HCT116 (cell line): ENCODE measurements at regions not wholly inside any gene's neighbourhood (a gene's known extent, or its start where the extent isn't known, plus 50 kb on each side); places are given as distances from the start of the nearest gene placed in this dataset.

ENCODE experiments used
- ATAC-seq: fragments of 200-7000 bp; cut with Tn5 transposase; 2 replicates; pipeline ENCODE4 v1.9.1; 2020; ENCODE audit warnings: mild to moderate bottlenecking, moderate library complexity
- BruUV-seq: library from RNA; stranded (reverse); fragments of 400-500 nt; replicated peaks from 2 replicates; lab custom pipeline; 2021; lab: Mats Ljungman, UMichigan
- CTCF ChIA-PET: fragments of 300-600 bp; sonication (Branson Sonifier 250); formaldehyde crosslinking; loops from one replicate; lab custom pipeline; 2021; ENCODE audit warnings: antibody characterized with exemption; lab: Charles Lee
- POLR2A ChIA-PET: fragments of 300-600, 350-600 bp; sonication (Branson Sonifier 250); formaldehyde crosslinking; loops from one replicate; lab custom pipeline; 2021; ENCODE audit warnings: antibody characterized with exemption; lab: Charles Lee
- RAD21 ChIA-PET, 2 experiments: fragments of 300-600 bp; sonication (Branson Sonifier 250); formaldehyde crosslinking; loops; one replicate each; lab custom pipeline; 2023; ENCODE audit warnings: low total read pairs in 2 of 2; ENCODE audit not compliant: uncharacterized antibody in 2 of 2, unreplicated experiment in 2 of 2, low non-redundant PET in 1 of 2; lab: Charles Lee
- DNase-seq: peaks from one replicate; pipeline ENCODE4 v3.0.0-alpha.2; 2010; ENCODE audit warnings: low read depth, low spot score
- H2AFZ ChIP-seq: fragments of 200-600 bp; shearing (Covaris generic), sonication (generic); 2 replicates; pipeline ENCODE4 v1.6.1; 2017; ENCODE audit warnings: low read depth, mixed run types, mixed read lengths, antibody characterized with exemption, low read length; ENCODE audit not compliant: poor library complexity, severe bottlenecking
- H3K27ac ChIP-seq: 2 replicates; pipeline ENCODE4 v1.5.1; 2012; ENCODE audit warnings: low read depth, low read length
- H3K27me3 ChIP-seq: fragments of 200-600 bp; sonication (generic); 2 replicates; pipeline ENCODE4 v1.6.1; 2016; ENCODE audit warnings: mixed run types, low read length, mixed read lengths; ENCODE audit not compliant: insufficient read depth
- H3K36me3 ChIP-seq, 2 experiments: fragments of 200-500 bp in 1 of 2; fragments of 200-600 bp in 1 of 2; sonication (Bioruptor generic) in 1 of 2; sonication (generic) in 1 of 2; 2 replicates each; pipeline versions ENCODE4 v1.5.1 to v1.6.1; 2014 to 2016; ENCODE audit warnings: low read length in 2 of 2, inconsistent platforms in 1 of 2, mixed read lengths in 1 of 2, mixed run types in 1 of 2; ENCODE audit not compliant: insufficient read depth in 2 of 2, control insufficient read depth in 1 of 2
- H3K4me1 ChIP-seq, 2 experiments: fragments of 200-600 bp in 1 of 2; sonication (generic) in 1 of 2; 2 replicates each; pipeline versions ENCODE4 v1.5.1 to v1.6.1; 2012 to 2017; ENCODE audit warnings: low read length in 2 of 2, inconsistent platforms in 1 of 2, mild to moderate bottlenecking in 1 of 2, mixed read lengths in 1 of 2, mixed run types in 1 of 2, moderate library complexity in 1 of 2; ENCODE audit not compliant: insufficient read depth in 2 of 2, control insufficient read depth in 1 of 2
- H3K4me2 ChIP-seq: fragments of 200-600 bp; sonication (generic); 2 replicates; pipeline ENCODE4 v1.6.1; 2017; ENCODE audit warnings: mixed run types, low read length, mixed read lengths
- H3K4me3 ChIP-seq, 2 experiments: fragments of 200-600 bp in 1 of 2; sonication (generic) in 1 of 2; replicated peaks in 1 of 2; 2 replicates each; pipeline ENCODE4 v1.5.1; 2011 to 2016; ENCODE audit warnings: low read length in 2 of 2, control low read depth in 1 of 2, low read depth in 1 of 2, mild to moderate bottlenecking in 1 of 2, mixed read lengths in 1 of 2, mixed run types in 1 of 2
- H3K79me2 ChIP-seq: fragments of 200-600 bp; sonication (generic); 2 replicates; pipeline ENCODE4 v1.6.1; 2017; ENCODE audit warnings: mild to moderate bottlenecking, mixed run types, low read length, moderate library complexity, mixed read lengths; ENCODE audit not compliant: insufficient read depth
- H3K9ac ChIP-seq: fragments of 200-600 bp; sonication (generic); 2 replicates; pipeline ENCODE4 v1.6.1; 2016; ENCODE audit warnings: low read length, mixed read lengths
- H3K9me2 ChIP-seq: fragments of 200-600 bp; sonication (generic), shearing (Covaris generic); 2 replicates; pipeline ENCODE4 v1.6.1; 2017; ENCODE audit warnings: mixed run types, mild to moderate bottlenecking, moderate library complexity; ENCODE audit not compliant: insufficient read depth
- H3K9me3 ChIP-seq, 2 experiments: fragments of 200-500 bp in 1 of 2; fragments of 200-600 bp in 1 of 2; sonication (Bioruptor generic) in 1 of 2; sonication (generic) in 1 of 2; 2 replicates each; pipeline ENCODE4 v1.6.1; 2014 to 2017; ENCODE audit warnings: low read length in 2 of 2, mixed read lengths in 2 of 2, inconsistent platforms in 1 of 2, low read depth in 1 of 2, mild to moderate bottlenecking in 1 of 2, mixed run types in 1 of 2, moderate library complexity in 1 of 2; ENCODE audit not compliant: control insufficient read depth in 1 of 2, insufficient read depth in 1 of 2
- H4K20me1 ChIP-seq: fragments of 200-600 bp; sonication (generic), shearing (Covaris generic); 2 replicates; pipeline ENCODE4 v1.6.1; 2017; ENCODE audit warnings: mixed run types, mild to moderate bottlenecking, moderate library complexity; ENCODE audit not compliant: insufficient read depth
- CEBPB ChIP-seq: IDR thresholded peaks from 2 replicates; pipeline ENCODE4 v1.6.1; 2012; ENCODE audit warnings: low read depth
- MAX ChIP-seq: IDR thresholded peaks from 2 replicates; pipeline ENCODE4 v1.6.1; 2012
- POLR2A ChIP-seq: IDR thresholded peaks from 2 replicates; pipeline ENCODE4 v1.7.0; 2011; ENCODE audit warnings: borderline replicate concordance; ENCODE audit not compliant: insufficient read depth, insufficient read length; ENCODE audit errors: extremely low read depth
- SIN3A ChIP-seq: IDR thresholded peaks from 2 replicates; pipeline ENCODE4 v1.6.1; 2012; ENCODE audit warnings: low read depth
- SRF ChIP-seq: IDR thresholded peaks from 2 replicates; pipeline ENCODE4 v1.6.1; 2012; ENCODE audit warnings: low read depth
- YY1 ChIP-seq: IDR thresholded peaks from 2 replicates; pipeline ENCODE4 v1.6.1; 2011; ENCODE audit warnings: low read length, low read depth, moderate library complexity, mild to moderate bottlenecking; ENCODE audit not compliant: insufficient replicate concordance; ENCODE audit errors: extremely low read depth
- ZFX ChIP-seq: fragments of 450-650 bp; IDR thresholded peaks from 2 replicates; pipeline ENCODE4 v1.6.1; 2017
- intact Hi-C: fragments of 100-400 bp; cut with micrococcal nuclease; formaldehyde crosslinking; loops from 2 replicates; pipeline ENCODE4 v1.10.0; 2022

- H2AFZ ChIP-seq: no peak overlapping the region
- POLR2A ChIA-PET: no interaction called here
- no peak for DNase-seq
- no peak for ATAC-seq
- no peaks in the 10 kb centered on the region for H3K27me3 ChIP-seq
- H3K4me3 ChIP-seq: no peak overlapping the region
- no peaks in the 10 kb centered on the region; a peak in 1 of 4 replicates for H3K9me3 ChIP-seq
- RAD21 ChIA-PET: no interaction called here
- no TSS peak for BruUV-seq
- CTCF ChIA-PET: no interaction called here
- no peaks in the 10 kb centered on the region for H4K20me1 ChIP-seq
- no peaks in the 10 kb centered on the region for H3K36me3 ChIP-seq
- H3K4me2 ChIP-seq: no peak overlapping the region
- intact Hi-C loops: no loop called here
- H3K27ac ChIP-seq: no peak overlapping the region
- H3K79me2 ChIP-seq: no peaks in the 10 kb centered on the region
- no peaks in the 10 kb centered on the region for H3K4me1 ChIP-seq
- no peaks in the 10 kb centered on the region for H3K9me2 ChIP-seq
- no peak for TF ChIP-seq POLR2A
- no peak for TF ChIP-seq CEBPB
- TF ChIP-seq ZFX: no peak
- TF ChIP-seq SIN3A: no peak
- TF ChIP-seq YY1: no peak
- TF ChIP-seq SRF: no peak
- no peak overlapping the region for H3K9ac ChIP-seq
Measured at GRCh38 chr7:51501620-51502019, 185.0 kb upstream of the COBL start.

- Histone ChIP-seq H2AFZ (no peak overlapping the region), H3K79me2 (no peaks in the 10 kb centered on the region), H3K4me2 (no peak overlapping the region), H4K20me1 (no peaks in the 10 kb centered on the region), H3K9me2 (no peaks in the 10 kb centered on the region), H3K27me3 (peaks cover 21% of the 10 kb centered on the region; the same call in 1 of the 2 replicates), H3K9me3 (no peaks in the 10 kb centered on the region), H3K9ac (no peak overlapping the region), H3K4me3 (no peak overlapping the region)
- ChIA-PET RAD21 (no interaction called here), POLR2A (no interaction called here)
- ATAC-seq: no peak
- TF ChIP-seq MAX (no peak), SRF (no peak)
- TF ChIP-seq, all 23 proteins: peak for 0
- intact Hi-C loops: no loop called here
- DNase-seq: no peak
- no TSS peak for BruUV-seq
- no peaks in the 10 kb centered on the region for H3K4me1 ChIP-seq
- no peak overlapping the region for H3K27ac ChIP-seq
- H3K36me3 ChIP-seq: no peaks in the 10 kb centered on the region
- CTCF ChIA-PET: no interaction called here
Measured at GRCh38 chr7:51482976-51483375, 166.4 kb upstream of the COBL start.
